Activated T-helper 9 cell treated with anti-CD3 and anti-CD28 coated beads, Interleukin-2, amount 50 U/mL, for 16 hours (primary cell): ENCODE measurements at regions not wholly inside any gene's neighbourhood (a gene's known extent, or its start where the extent isn't known, plus 50 kb on each side); places are given as distances from the start of the nearest gene placed in this dataset.
"Not testable (repeated sequence)": the region's sequence is repeated elsewhere in the genome, so short reads cannot be mapped to it uniquely, and the experiment has no call there.

ENCODE experiments used
- DNase-seq: peaks from one replicate; pipeline ENCODE4 v3.0.0-alpha.2; 2020; ENCODE audit warnings: low read depth

DNA sequence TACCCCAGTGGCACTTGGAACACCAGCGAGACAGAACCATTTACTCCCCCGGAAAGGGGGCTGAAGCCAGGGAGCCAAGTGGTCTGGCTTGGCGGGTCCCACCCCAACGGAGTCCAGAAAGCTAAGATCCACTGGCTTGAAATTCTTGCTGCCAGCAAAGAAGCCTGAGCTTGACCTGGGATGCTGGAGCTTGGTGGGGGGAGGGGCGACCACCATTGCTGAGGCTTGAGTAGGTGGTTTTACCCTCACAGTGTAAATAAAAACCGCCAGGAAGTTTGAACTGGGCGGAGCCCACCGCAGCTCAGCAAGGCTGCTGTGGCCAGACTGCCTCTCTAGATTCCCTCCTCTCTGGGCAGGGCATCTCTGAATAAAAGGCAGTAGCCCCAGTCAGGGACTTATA, 62.8 kb downstream of the RPS24 start:
- DNase-seq = not testable (repeated sequence)

DNA sequence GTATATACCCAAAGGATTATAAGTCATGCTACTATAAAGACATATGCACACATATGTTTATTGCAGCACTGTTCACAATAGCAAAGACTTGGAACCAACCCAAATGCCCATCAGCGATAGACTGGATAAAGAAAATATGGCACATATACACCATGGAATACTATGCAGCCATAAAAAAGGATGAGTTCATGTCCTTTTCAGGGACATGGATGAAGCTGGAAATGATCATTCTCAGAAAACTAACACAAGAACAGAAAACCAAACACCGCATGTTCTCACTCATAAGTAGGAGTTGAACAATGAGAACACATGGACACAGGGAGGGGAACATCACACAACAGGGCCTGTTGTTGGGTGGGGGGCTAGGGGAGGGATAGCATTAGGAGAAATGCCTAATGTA, 68.9 kb downstream of the RPS24 start:
- not testable (repeated sequence) for DNase-seq

DNA sequence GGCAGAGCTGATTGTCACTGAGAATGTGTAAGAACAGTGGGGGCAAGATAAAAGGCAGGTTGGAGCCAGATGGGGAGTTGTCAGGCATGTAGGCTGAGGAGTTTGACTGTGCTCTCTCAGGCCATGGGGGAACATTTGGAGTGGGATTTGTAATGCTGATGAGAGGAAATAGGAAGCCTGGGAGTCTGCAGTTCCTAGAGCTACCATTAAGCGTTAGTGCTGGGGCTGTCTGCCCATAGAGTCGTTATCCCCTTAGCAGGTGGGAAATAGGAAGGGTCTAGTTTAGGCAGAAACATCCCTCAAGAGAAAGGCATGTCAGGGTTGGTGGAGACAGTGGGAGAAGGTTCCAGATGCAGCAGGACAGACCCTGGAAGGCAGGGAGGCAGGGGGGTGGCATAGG, 75.5 kb downstream of the RPS24 start:
- no peak for DNase-seq

DNA sequence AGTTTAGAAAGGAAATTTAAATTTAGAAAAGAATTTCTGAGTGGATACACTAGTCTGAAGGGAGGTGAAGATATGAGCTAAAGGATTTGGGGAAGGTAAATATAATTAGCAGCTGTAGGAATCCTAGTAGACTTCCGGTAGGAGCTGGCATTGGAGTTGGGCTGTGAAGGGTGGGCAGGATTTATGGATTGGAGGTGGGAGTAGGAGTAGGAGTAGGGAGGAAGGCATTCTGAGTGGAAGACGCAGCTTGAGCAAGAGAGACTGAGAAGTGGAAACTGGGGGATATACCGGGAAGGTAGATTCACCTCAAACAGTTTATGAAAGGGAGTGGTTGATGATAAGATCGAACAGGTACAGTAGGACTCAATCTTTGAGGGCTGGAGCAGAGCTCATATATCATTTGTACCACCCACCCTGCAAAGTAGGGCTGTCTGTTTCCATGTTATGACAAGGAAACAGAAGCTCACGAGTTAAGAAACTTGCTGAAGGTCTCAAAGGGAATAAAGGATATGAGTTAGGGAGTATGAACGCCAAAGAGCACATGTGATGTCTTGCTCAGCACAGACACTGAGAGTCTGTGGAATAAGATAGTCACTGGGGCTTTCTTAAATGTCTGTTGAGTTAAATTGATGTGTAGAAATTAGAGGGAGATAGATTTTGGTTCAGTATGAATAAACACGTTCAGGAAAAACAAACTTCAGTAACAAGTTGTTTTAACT, 81.6 kb downstream of the RPS24 start:
- no peak for DNase-seq

DNA sequence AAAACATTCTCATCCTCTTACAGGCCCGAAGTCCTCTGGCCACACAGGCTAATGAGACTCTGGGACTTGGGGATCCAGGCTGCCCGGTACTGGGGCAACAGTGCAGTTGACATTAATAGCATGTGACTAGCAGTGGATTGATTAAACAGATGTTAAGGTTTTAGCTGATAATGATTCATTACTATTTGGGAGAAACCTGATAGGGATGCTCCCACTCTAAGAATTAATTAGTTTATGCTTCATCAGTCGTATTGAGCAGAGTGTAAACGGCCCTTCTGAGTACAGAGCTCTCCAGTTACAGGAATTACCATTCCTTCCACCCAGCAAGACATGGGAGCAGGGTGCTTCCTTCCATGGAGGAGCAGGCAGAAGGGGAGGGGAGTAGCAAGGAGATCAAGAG, 82.7 kb downstream of the RPS24 start:
- DNase-seq = no peak

DNA sequence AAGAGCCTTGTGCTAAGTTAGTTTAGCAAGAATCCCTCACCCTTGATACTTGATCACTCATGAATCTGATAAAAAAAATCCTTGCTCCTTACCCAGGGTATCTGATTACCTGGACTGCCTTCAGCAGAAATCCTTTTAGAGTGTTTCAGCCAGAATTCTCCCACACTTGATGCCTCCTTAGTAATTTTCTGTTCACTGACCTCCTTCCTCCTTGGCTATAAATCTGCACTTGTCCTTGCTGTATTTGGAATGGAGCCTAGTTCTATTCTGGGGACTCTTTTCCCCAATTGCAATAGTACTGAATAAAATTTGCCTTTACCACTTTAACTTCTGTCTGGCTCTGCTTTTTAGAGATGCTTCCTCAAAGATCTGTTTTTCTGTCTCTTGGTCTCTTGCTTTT, 84.9 kb downstream of the RPS24 start:
- no peak for DNase-seq

DNA sequence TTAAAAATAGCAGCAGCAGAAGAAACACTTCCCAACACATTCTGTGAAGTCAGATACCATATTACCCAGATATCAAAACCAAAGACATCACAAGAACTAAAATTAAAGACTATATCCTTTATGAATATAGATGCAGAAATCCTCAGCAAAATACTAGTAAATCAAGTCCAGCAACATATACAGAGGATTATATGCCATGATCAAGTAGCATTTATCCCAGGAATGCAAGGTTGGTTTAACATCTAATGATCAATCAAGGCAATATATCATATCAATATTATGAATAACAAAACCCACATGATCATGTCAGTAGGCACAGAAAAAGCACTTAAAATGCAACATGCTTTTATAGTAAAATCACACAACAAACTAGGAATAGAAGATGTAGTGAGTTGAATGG, 88.1 kb downstream of the RPS24 start:
- DNase-seq = no peak

DNA sequence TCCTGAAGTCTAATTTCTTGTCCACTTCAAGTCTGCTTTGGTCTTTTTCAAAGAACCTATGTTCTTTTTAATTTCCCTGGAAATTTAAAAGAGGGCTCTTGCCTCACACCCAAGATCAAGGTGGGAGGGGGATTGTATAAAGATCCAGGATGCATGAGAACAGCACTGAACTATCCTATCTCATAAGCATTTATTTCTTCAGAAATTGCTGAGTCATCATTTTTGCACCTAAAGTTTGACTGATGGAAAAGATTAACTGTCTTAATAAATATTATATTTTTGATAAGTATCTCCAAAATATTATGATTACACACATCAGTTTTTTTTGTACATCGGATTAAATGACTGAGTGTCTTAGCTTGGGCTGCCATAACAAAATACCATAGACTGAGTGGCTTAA, 90.5 kb downstream of the RPS24 start:
- no peak for DNase-seq

DNA sequence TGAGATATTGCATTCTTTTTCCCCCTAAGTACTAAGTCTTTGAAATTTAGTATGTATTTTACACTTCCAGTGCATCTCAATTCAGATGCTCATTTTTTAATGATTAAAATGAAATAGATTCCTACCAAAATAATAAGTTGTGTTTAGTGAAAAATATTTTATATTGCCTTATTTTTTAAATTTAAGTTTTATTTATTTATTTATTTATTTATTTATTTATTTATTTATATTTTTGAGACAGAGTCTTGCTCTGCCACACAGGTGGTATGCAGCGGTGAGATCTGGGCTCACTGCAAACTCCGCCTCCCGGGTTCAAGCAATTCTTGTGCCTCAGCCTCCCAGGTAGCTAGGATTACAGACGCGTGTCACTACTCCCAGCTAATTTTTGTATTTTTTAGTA, 95.5 kb downstream of the RPS24 start:
- no peak for DNase-seq

DNA sequence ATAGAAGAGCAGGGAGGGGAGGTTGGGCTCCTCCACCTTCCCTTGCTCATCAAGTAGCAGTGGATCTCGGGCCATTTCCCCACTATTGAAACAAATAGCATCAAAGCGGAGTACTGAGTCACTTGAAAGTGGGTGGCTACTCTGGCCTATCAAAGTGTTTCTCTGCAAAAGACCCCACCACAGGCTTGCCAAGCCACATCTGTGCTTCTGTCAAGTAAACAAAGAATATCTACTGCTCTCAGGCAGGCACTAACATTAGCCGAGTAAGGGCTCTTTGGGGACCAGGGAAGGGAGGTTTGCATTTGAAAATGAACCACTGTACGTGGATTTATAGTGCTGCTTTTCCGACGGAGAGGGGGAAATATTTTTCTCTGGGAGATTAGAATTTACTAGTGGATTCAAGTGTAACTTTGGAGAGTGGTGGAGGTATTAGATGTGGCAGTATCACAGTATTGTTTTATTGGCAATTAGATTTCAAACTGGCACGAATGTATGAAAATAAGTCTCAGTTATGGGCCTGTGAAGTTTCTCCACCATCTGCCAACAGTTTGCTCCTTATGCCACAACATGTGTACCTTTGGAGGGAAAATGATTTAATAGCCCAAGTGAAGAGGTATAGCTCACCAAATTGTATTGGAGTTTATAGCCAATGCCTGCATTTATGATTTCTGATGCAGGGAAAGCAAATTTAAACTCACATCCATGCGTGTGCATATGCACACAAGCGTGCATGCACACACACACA, 97.5 kb downstream of the RPS24 start:
- no peak for DNase-seq

DNA sequence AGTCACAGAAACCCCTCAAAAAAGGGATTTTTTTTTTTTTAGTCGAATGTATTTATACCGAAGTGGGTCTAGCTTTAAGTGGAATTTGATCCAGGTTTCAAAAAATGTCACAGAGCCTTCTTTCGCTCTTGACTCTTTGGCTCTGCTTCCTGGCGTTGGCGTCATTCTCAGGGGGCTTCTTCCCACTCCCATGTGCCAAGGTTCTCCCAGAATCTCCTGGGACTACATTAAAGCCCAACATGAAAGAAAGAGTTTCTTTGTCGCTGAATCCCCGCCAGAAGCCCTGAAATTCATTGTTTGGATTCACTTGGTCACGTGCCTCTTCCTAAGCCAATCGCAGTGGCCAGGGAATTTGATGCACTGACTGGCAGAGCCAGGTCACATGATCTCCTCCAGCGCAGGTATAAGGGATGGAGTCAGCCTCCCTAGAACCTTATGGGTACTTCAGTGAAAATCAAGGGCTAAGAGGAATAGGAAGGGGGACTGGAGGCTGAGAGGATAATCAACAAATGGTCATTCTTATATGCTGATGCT, 101.2 kb downstream of the RPS24 start:
- no peak for DNase-seq

DNA sequence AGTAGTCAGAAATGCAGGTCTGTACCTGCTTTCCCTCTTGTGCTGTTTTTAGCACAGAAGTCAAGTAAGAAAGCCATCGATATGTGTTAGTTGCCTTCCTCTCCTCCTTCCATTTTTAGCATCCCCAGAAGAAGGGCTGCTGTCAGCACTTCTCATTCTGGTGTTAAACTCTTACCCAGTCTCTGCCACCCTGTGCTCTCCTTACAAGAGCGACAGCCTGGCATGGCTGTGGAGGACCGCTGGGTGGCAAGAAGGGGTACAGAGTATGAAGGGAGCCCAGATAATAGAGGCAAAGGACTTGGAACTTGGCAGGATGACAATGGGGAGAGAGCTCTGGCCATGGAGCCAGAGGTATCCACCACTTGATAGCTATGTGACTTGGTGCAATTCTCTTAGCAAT, 103.5 kb downstream of the RPS24 start:
- DNase-seq = no peak

DNA sequence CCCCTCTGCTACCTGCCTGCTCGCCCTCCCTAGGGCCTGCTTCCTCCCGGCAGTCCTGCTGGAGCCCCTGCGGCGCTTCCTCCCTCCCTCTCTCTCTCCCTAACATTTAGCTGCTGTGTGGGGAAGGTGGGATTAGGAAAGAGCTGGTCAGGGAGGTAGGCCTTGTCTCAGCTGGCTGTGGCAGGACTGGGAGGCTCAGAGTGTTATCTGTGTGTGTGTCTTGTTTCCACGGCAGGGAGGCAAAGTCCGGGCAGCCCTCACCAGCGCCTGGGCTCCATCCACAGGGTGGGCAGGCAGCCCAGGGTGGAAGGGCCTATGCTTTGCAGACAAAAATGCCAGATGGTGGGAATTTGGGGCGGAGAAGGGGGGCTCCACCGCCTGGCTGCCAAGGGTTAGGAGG, 105.7 kb downstream of the RPS24 start:
- no peak for DNase-seq

DNA sequence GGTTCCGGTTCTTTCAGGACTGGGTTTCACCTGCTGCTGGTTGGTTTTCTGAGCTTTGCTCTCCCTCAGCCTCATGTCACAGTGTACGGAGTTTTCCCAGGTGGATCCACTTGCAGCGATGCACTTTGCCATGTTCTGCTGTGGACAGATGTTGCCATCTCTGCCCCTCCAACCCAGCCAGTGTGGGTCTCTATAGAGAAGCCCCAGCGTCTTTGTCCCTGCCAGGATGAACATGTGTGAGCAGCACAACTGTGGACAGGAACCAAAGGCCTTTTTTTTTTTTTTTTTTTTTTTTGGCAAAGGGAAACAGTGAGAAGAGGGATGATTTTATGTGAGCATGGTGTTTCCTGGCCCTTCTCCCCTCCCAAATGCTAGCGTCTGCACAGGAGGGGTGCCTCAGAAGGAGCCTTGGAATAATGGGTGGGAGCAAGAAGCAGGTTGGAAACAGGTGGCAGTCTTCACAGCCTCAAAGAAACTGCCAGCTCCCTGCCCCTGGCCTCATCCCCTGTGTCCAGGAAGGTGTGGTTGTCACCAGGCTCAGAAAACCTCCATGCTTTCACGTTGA, 106.5 kb downstream of the RPS24 start:
- DNase-seq = no peak

DNA sequence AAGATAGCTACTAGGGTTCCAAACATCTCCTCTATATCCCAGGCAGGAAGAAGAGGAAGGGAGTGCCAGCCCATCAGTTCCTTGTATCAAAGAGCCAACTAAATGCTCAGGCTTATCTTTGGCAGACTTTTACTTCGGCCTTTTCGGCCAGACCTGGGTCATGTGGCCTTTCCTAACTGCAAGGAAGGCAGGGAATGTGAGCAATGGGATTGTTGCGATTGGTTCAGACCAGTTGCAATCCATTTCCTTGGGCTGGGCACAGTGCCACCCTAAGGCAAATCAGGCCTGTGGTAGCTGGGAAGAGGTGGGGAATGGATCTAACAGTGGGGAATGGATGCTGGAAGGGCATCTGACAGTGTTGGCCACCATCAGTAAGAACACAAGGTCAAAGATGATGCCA, 109.9 kb downstream of the RPS24 start:
- DNase-seq = no peak

DNA sequence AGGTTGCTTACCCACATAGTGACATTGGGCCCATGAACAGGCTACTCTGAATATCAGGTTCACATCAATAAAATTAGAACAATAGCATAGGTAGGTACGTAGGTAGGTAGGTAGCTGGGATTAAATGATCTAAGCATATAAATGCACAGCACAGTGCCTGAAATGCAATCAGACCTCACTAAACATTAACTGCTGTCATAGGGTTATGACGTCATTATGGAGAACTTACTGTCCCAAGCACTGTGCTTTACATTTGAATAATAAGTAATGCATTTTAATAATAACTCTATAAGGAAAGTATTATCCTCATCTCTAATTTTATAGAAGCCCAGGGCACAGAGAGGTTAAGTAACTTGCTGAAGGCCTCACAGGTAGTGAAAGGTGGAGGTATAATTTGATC, 112.5 kb downstream of the RPS24 start:
- DNase-seq = no peak

DNA sequence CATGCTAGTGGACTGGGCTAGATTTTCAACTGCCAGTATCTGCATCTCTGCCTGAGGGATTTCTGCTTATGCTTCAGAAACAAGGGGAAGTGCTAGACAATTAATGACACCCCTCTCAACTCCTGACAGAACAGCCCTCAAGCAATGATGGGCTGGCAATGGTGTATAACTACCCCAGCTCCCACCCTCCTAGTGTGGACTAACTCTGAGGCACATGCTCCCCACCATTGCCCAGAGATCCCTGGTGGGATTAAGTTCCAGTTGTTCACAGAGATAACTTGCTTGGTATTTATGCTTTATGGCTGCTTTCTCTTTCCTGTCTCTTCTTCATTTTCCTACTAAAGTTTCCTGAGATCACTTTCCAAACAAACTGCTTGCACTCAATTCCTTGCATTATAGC, 113.5 kb downstream of the RPS24 start:
- no peak for DNase-seq

DNA sequence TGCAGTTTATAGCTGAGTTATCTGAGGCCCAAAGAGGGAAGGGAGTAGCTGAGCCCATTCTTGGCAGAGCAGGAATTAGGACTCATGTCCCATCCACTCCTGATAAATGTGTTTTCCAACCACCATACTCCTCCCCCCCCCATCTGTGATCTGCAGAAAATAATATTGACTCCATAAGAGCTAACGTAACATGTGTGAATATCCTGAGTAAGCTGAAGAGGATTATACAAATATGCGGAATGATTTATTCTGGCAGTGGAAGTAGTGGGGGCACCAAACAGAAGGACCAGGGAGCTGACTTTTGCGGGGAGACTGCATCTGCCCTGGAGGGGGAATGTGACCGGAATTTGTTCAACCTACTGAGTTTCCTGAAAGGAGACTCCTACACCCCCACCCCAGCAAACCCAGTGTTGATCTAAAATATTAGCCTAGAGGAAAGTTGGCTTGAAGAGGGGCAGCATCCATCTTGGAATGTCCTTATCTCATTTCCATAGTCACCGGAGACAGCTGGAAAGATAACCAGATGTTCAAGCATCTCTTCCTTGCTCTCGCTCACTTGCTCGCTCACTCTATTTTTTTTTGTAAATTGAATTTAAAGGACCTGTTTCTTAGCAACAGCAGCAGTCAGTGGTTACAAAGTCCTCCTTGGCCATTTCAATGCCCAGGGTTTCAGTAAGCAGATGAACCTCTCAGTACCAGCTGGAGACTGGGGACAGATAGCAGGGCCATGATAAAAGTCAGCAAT, 114.7 kb downstream of the RPS24 start:
- DNase-seq = no peak

DNA sequence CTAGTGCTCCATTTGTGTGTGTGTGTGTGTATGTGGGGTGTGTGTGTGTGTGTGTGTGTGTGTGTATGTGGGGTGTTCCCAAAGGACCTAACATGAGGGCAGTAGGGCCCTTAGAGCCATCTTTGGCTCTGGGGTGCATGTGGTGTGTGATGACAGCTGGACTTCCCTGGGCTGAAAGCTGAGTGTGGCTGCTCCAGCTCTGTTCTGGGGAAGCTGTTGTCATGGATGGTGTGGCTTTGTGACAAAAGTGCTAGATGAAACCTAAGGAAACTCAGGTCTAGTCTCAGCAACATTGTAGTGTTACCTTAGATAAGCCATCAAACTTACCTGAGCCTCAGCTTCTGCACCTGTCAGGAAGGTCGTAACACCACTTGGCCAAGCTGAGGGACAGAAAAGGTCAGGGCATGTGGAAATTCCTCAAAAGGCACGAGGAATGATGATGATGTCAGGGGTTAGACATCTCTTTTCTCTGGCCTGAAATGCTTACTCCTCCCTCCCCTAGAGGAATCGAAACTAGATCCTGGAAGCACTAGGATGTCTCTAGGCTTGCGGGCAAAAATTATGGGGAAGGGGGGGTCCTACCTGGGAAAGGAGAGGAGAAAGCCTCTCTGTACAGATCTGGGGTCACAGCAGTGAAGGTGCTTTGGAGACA, 115.4 kb downstream of the RPS24 start:
- no peak for DNase-seq

DNA sequence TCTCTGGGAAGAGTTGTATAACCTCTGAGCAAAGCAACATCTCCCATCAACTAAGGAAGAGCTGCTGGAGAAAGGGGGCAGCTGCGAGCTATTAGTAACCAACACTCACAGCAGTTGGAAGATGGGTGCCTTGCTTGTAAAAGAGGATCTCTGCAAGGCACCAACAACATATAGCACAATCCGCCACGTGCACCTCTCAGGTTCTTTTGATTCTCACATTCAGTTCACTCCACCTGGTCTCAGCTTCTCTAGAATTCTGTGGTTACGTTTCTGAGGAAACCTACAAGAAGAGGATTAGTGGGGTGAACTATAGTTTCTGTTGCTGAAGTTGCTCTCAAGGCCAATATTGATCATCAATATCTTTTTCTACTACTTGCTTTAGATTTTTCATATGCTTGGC, 117.1 kb downstream of the RPS24 start:
- no peak for DNase-seq

DNA sequence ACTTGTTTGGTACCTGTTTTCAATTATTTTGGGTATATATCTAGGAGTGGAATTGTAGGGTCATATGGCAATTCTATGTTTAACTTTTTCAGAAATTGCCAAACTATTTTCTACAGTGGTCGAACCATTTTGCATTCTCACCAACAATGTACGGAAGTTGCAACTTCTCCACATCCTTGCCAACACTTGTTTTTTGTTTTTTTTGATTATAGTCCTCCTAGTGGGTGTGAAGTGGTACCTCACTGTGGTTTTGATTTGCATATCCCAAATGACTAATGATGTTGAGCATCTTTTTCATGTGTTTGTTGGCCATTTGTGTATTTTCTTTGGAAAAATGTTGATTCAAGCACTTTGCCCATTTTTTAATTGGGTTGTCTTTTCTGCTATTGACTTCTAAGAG, 122.1 kb downstream of the RPS24 start:
- DNase-seq = no peak

DNA sequence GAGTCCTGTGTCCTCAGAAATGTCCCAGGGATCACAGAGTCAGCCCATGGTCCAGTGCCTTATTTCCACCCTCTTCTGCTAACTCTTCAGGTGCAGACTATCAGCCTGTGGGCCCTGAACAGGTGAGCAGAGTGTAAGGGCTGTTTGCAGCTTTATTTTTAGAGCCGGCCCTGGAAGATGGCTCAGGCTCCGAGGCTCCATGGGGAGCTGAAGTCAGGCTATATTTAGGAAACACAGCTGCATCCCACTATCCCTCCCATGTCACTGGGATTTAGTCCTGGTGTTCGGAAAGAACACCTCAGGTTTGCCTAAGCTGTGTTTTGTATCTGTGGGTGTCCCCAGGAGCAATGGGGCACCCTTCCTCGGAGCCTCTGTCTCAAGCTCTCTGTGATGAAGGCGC, 126.9 kb downstream of the RPS24 start:
- no peak for DNase-seq
